ENCODE measurements at regions not wholly inside any gene's neighbourhood (a gene's known extent, or its start where the extent isn't known, plus 50 kb on each side); places are given as distances from the start of the nearest gene placed in this dataset.

DNA sequence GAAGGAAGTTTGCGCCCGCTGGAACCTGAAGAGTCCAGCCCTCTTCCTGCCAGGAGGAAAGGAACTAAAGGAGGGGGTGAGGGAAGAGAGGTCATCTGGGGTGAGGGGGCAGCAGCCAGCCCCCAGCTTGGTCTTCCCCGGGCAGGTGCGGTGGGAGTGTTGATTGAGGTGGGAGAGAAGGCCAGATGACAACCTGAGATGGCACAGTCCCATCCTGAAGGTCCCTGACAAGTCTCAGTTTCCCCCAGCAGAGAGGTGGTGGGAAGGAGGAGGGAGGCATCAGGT lies 240.9 kb downstream of the HAUS1 start:
- TF ChIP-seq, protein P1, sequence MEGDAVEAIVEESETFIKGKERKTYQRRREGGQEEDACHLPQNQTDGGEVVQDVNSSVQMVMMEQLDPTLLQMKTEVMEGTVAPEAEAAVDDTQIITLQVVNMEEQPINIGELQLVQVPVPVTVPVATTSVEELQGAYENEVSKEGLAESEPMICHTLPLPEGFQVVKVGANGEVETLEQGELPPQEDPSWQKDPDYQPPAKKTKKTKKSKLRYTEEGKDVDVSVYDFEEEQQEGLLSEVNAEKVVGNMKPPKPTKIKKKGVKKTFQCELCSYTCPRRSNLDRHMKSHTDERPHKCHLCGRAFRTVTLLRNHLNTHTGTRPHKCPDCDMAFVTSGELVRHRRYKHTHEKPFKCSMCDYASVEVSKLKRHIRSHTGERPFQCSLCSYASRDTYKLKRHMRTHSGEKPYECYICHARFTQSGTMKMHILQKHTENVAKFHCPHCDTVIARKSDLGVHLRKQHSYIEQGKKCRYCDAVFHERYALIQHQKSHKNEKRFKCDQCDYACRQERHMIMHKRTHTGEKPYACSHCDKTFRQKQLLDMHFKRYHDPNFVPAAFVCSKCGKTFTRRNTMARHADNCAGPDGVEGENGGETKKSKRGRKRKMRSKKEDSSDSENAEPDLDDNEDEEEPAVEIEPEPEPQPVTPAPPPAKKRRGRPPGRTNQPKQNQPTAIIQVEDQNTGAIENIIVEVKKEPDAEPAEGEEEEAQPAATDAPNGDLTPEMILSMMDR (IDR thresholded peaks at IDR 0.05 in 4 of 5, conservative IDR thresholded peaks at IDR 0.05 in 1 of 5), result no peak
- no peak for TF ChIP-seq POLR2A (IDR thresholded peaks at IDR 0.05)
- no peak overlapping the region for H3K27ac ChIP-seq

DNA sequence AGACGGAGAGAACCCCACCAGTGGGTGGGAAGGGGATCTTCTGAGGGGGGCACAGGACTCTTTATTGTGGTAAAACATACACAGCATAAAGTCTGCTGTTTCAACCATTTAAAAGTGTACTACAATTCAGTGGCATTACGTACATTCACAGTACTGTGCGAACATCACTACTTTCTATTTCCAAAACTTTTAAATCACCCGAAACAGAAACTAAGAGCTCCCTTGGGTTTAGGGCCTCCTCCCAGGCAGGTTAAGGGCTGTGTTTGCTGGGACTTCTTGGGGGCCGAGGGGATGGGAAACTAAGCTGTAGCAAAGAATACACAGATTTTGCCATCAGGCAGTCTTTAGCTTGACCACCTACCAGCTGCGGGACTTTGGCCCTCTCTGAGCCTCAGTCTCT lies 242.0 kb downstream of the HAUS1 start:
- no peak overlapping the region for H3K4me3 ChIP-seq
- no peaks in the 10 kb centered on the region for H3K9me3 ChIP-seq
- DNase-seq (no peak), ATAC-seq (no peak)
- no peaks in the 10 kb centered on the region for H3K27me3 ChIP-seq
- TF ChIP-seq, protein P1 (IDR thresholded peaks at IDR 0.05 in 4 of 5, conservative IDR thresholded peaks at IDR 0.05 in 1 of 5), result no peak
- no peak for TF ChIP-seq POLR2A (IDR thresholded peaks at IDR 0.05)
- in situ Hi-C loops (cut with MboI; ENCODE audit: low sequenced_read_pairs in 4 of 4) (no loop called here), intact Hi-C loops (cut with DNase I; ENCODE audit: low total_unique reads) (no loop called here)
- H3K4me1 ChIP-seq, result peaks cover 8 to 20% of the 10 kb centered on the region in 2 donors
- no peak overlapping the region for H3K27ac ChIP-seq
- H3K36me3 ChIP-seq, result no peaks in the 10 kb centered on the region

More for the DNA sequence above, 240.9 kb downstream of the HAUS1 start:
- Histone ChIP-seq H3K4me1 (peaks cover 8 to 12% of the 10 kb centered on the region in 2 donors), H3K4me3 (no peak overlapping the region), H3K27me3 (no peaks in the 10 kb centered on the region), H3K9me3 (no peaks in the 10 kb centered on the region), H3K36me3 (no peaks in the 10 kb centered on the region)
- DNase-seq, result no peak
- in situ Hi-C loops (cut with MboI; ENCODE audit: low sequenced_read_pairs in 4 of 4), result no loop called here
- intact Hi-C loops (cut with DNase I; ENCODE audit: low total_unique reads), result no loop called here
- no peak for ATAC-seq

DNA sequence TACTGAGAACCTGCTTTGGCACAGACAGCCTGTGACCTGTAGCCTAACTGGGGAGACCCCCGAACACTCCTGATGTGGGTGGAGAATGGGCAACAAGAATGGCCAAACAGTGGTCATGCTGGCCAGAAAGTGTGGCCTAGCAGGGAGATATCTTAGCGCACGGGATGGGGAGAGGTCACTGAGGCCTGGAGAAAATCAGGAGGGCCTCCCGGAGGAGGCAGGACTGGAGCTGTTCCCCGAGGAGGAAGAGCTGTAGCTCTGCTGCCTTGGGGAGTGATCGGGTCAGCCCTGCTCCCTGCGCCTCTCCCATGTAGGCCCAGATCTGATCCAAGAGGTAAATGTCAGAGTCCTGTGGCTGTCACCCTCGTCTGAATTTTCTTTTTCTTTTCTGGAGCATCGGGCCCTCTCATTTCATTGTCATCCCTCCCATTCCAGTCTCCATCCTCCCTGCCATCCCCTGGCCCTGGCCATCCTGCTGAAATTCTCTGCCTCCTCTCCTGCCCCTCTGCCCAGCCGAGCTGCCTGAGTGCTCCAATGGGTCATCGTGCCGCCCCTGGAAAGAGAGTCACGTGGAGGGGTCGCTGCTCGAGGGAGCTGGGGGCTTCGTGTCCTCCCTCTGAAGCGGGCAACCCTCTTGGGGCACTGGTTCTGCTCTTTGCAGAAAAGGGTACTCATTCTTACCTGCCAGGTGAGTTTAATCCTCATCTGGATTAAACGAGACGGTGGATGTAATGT lies 242.9 kb downstream of the HAUS1 start:
- no peaks in the 10 kb centered on the region for H3K36me3 ChIP-seq
- no peak overlapping the region for H3K4me3 ChIP-seq
- H3K9me3 ChIP-seq, result no peaks in the 10 kb centered on the region
- in situ Hi-C loops (cut with MboI; ENCODE audit: low sequenced_read_pairs in 4 of 4), result no loop called here
- H3K4me1 ChIP-seq, result peaks cover 8 to 20% of the 10 kb centered on the region in 2 donors
- no peak for ATAC-seq
- H3K27me3 ChIP-seq, result no peaks in the 10 kb centered on the region
- TF ChIP-seq POLR2A (IDR thresholded peaks at IDR 0.05), result no peak
- TF ChIP-seq, protein P1 (IDR thresholded peaks at IDR 0.05 in 4 of 5, conservative IDR thresholded peaks at IDR 0.05 in 1 of 5), result no peak
- intact Hi-C loops (cut with DNase I; ENCODE audit: low total_unique reads), result no loop called here
- DNase-seq, result no peak
- H3K27ac ChIP-seq, result no peak overlapping the region

DNA sequence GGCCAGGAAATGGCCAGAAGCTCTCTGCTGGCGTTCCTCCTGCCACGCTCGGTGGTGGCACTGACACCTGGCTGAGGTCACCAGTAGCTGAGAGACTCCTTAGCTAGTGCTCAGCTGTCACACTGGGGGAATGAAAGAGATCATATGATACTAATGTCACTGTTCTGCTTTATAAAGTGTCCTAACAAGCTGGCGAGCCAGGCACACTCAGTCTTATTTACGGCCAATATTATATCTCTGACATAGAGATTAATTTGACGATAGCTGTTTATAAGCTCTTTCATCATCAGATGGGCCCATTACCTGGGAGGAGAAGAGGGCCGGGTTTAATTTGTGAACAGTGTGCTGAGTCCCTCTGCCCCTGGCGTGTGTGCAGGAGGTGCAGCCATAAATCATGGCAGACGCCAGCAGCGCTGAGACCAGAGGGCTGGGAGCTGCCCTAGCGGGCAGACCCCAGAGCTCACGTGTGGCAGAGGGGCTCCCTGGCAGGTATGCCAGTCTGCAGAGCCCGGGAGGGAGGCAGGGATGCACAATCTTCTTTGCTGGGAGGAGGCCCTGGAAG lies 246.5 kb downstream of the HAUS1 start:
- TF ChIP-seq, protein P1 (IDR thresholded peaks at IDR 0.05 in 4 of 5, conservative IDR thresholded peaks at IDR 0.05 in 1 of 5), result no peak
- no peak for TF ChIP-seq POLR2A (IDR thresholded peaks at IDR 0.05)
- H3K4me1 ChIP-seq, result peaks cover 0 to 8% of the 10 kb centered on the region in 2 donors
- H3K9me3 ChIP-seq, result no peaks in the 10 kb centered on the region
- intact Hi-C loops (cut with DNase I; ENCODE audit: low total_unique reads) (no loop called here), in situ Hi-C loops (cut with MboI; ENCODE audit: low sequenced_read_pairs in 4 of 4) (no loop called here)
- no peaks in the 10 kb centered on the region for H3K27me3 ChIP-seq
- no peaks in the 10 kb centered on the region for H3K36me3 ChIP-seq
- no peak for DNase-seq
- no peak overlapping the region for H3K4me3 ChIP-seq
- no peak overlapping the region for H3K27ac ChIP-seq
- ATAC-seq, result no peak
